ENCODE measurements at regions not wholly inside any gene's neighbourhood (a gene's known extent, or its start where the extent isn't known, plus 50 kb on each side); places are given as distances from the start of the nearest gene placed in this dataset.

- Histone ChIP-seq H3K9me3 (ENCODE audit: low read depth) (no peaks in the 10 kb centered on the region), H3K27me3 (replicated peaks; ENCODE audit: insufficient read depth) (no peaks in the 10 kb centered on the region), H3K4me1 (ENCODE audit: insufficient read depth) (no peaks in the 10 kb centered on the region), H3K36me3 (ENCODE audit: low read depth) (no peaks in the 10 kb centered on the region), H3K79me2 (ENCODE audit: insufficient read depth) (no peaks in the 10 kb centered on the region), H4K20me1 (ENCODE audit: insufficient read depth) (no peaks in the 10 kb centered on the region), H3K27ac (no peak overlapping the region), H2AFZ (no peak overlapping the region), H3F3A (ENCODE audit: insufficient read depth) (no peaks in the 10 kb centered on the region), H3K4me3 (no peak overlapping the region), H3K4me2 (ENCODE audit: unreplicated experiment) (no peak overlapping the region), H3K9me2 (ENCODE audit: insufficient read depth) (no peaks in the 10 kb centered on the region), H3K9ac (no peak overlapping the region)
- TF ChIP-seq EZH2 (IDR thresholded peaks at IDR 0.05; ENCODE audit: insufficient read depth, poor library complexity, severe bottlenecking) (no peak), EZH2phosphoT487 (IDR thresholded peaks at IDR 0.05; ENCODE audit: insufficient read depth, low read depth) (no peak)
- 41 to 44% methylated on average over 3 of the region's 3 CpGs for WGBS, 2 experiments (ENCODE audit: low coverage in 1 of 2, low lambda C conversion rate in 2 of 2, missing lambda C conversion rate in 2 of 2)
- in situ Hi-C loops (cut with MboI): no loop called here
- no peak for DNase-seq
Observed at GRCh38 chr1:217018648-217019047, 295.4 kb upstream of the ESRRG start.

GRCh38 chr1:217017165-217017564 is 293.9 kb upstream of the ESRRG start:
- H3K9me3 ChIP-seq (ENCODE audit: low read depth): no peaks in the 10 kb centered on the region
- H3K36me3 ChIP-seq (ENCODE audit: low read depth): no peaks in the 10 kb centered on the region
- no peak overlapping the region for H3K27ac ChIP-seq
- H3F3A ChIP-seq (ENCODE audit: insufficient read depth): no peaks in the 10 kb centered on the region
- TF ChIP-seq EZH2phosphoT487 (IDR thresholded peaks at IDR 0.05; ENCODE audit: insufficient read depth, low read depth): no peak
- no peak for TF ChIP-seq EZH2 (IDR thresholded peaks at IDR 0.05; ENCODE audit: insufficient read depth, poor library complexity, severe bottlenecking)
- no peaks in the 10 kb centered on the region for H3K9me2 ChIP-seq (ENCODE audit: insufficient read depth)
- no peak overlapping the region for H2AFZ ChIP-seq
- H3K9ac ChIP-seq: no peak overlapping the region
- H3K79me2 ChIP-seq (ENCODE audit: insufficient read depth): no peaks in the 10 kb centered on the region
- in situ Hi-C loops (cut with MboI): no loop called here
- no peaks in the 10 kb centered on the region for H4K20me1 ChIP-seq (ENCODE audit: insufficient read depth)
- H3K4me1 ChIP-seq (ENCODE audit: insufficient read depth): no peaks in the 10 kb centered on the region
- no peak overlapping the region for H3K4me3 ChIP-seq
- no peak for DNase-seq
- no peak overlapping the region for H3K4me2 ChIP-seq (ENCODE audit: unreplicated experiment)
- H3K27me3 ChIP-seq (replicated peaks; ENCODE audit: insufficient read depth): no peaks in the 10 kb centered on the region

GRCh38 chr1:217014066-217014465 is 290.8 kb upstream of the ESRRG start:
- no peak for TF ChIP-seq EZH2 (IDR thresholded peaks at IDR 0.05; ENCODE audit: insufficient read depth, poor library complexity, severe bottlenecking)
- TF ChIP-seq EZH2phosphoT487 (IDR thresholded peaks at IDR 0.05; ENCODE audit: insufficient read depth, low read depth): no peak
- no peak overlapping the region for H3K27ac ChIP-seq
- H3K9me2 ChIP-seq (ENCODE audit: insufficient read depth): no peaks in the 10 kb centered on the region
- in situ Hi-C loops (cut with MboI): no loop called here
- H3K4me2 ChIP-seq (ENCODE audit: unreplicated experiment): no peak overlapping the region
- no peak overlapping the region for H2AFZ ChIP-seq
- DNase-seq: no peak
- H3K4me3 ChIP-seq: no peak overlapping the region
- H3K4me1 ChIP-seq (ENCODE audit: insufficient read depth): no peaks in the 10 kb centered on the region
- no peaks in the 10 kb centered on the region for H4K20me1 ChIP-seq (ENCODE audit: insufficient read depth)
- H3K9me3 ChIP-seq (ENCODE audit: low read depth): no peaks in the 10 kb centered on the region
- H3K9ac ChIP-seq: no peak overlapping the region
- H3F3A ChIP-seq (ENCODE audit: insufficient read depth): no peaks in the 10 kb centered on the region
- H3K27me3 ChIP-seq (replicated peaks; ENCODE audit: insufficient read depth): no peaks in the 10 kb centered on the region
- no peaks in the 10 kb centered on the region for H3K79me2 ChIP-seq (ENCODE audit: insufficient read depth)
- no peaks in the 10 kb centered on the region for H3K36me3 ChIP-seq (ENCODE audit: low read depth)

- in situ Hi-C loops (cut with MboI): no loop called here
- H3K9ac ChIP-seq: no peak overlapping the region
- H3K4me1 ChIP-seq (ENCODE audit: insufficient read depth): no peaks in the 10 kb centered on the region
- H3K79me2 ChIP-seq (ENCODE audit: insufficient read depth): no peaks in the 10 kb centered on the region
- H2AFZ ChIP-seq: no peak overlapping the region
- DNase-seq: no peak
- H4K20me1 ChIP-seq (ENCODE audit: insufficient read depth): no peaks in the 10 kb centered on the region
- no peaks in the 10 kb centered on the region for H3K9me2 ChIP-seq (ENCODE audit: insufficient read depth)
- H3F3A ChIP-seq (ENCODE audit: insufficient read depth): no peaks in the 10 kb centered on the region
- no peak overlapping the region for H3K4me2 ChIP-seq (ENCODE audit: unreplicated experiment)
- no peak for TF ChIP-seq EZH2 (IDR thresholded peaks at IDR 0.05; ENCODE audit: insufficient read depth, poor library complexity, severe bottlenecking)
- TF ChIP-seq EZH2phosphoT487 (IDR thresholded peaks at IDR 0.05; ENCODE audit: insufficient read depth, low read depth): no peak
- H3K9me3 ChIP-seq (ENCODE audit: low read depth): no peaks in the 10 kb centered on the region
- H3K27ac ChIP-seq: no peak overlapping the region
- no peaks in the 10 kb centered on the region for H3K27me3 ChIP-seq (replicated peaks; ENCODE audit: insufficient read depth)
- H3K36me3 ChIP-seq (ENCODE audit: low read depth): no peaks in the 10 kb centered on the region
- H3K4me3 ChIP-seq: no peak overlapping the region
Observed at GRCh38 chr1:217012659-217013058, 289.4 kb upstream of the ESRRG start.

GRCh38 chr1:217011097-217011496 is 287.9 kb upstream of the ESRRG start:
- Histone ChIP-seq H3K27me3 (replicated peaks; ENCODE audit: insufficient read depth) (no peaks in the 10 kb centered on the region), H3K4me3 (no peak overlapping the region), H2AFZ (no peak overlapping the region), H3F3A (ENCODE audit: insufficient read depth) (no peaks in the 10 kb centered on the region), H3K9me2 (ENCODE audit: insufficient read depth) (no peaks in the 10 kb centered on the region), H3K79me2 (ENCODE audit: insufficient read depth) (no peaks in the 10 kb centered on the region), H4K20me1 (ENCODE audit: insufficient read depth) (no peaks in the 10 kb centered on the region), H3K9ac (no peak overlapping the region), H3K27ac (no peak overlapping the region), H3K4me1 (ENCODE audit: insufficient read depth) (no peaks in the 10 kb centered on the region), H3K36me3 (ENCODE audit: low read depth) (no peaks in the 10 kb centered on the region), H3K4me2 (ENCODE audit: unreplicated experiment) (no peak overlapping the region), H3K9me3 (ENCODE audit: low read depth) (no peaks in the 10 kb centered on the region)
- in situ Hi-C loops (cut with MboI): no loop called here
- DNase-seq: no peak
- no peak for TF ChIP-seq EZH2 (IDR thresholded peaks at IDR 0.05; ENCODE audit: insufficient read depth, poor library complexity, severe bottlenecking)
- TF ChIP-seq EZH2phosphoT487 (IDR thresholded peaks at IDR 0.05; ENCODE audit: insufficient read depth, low read depth): no peak
- 42 to 49% methylated on average over 1 of the region's 1 CpG for WGBS, 2 experiments (ENCODE audit: low coverage in 1 of 2, low lambda C conversion rate in 2 of 2, missing lambda C conversion rate in 2 of 2)

Data from GM23248 (cell line).